Activated CD8-positive, alpha-beta memory T cell treated with anti-CD3 and anti-CD28 coated beads, Interleukin-2, amount 50 U/mL, for 4 hours (primary cell): ENCODE measurements at regions not wholly inside any gene's neighbourhood (a gene's known extent, or its start where the extent isn't known, plus 50 kb on each side); places are given as distances from the start of the nearest gene placed in this dataset.
"Not testable (repeated sequence)": the region's sequence is repeated elsewhere in the genome, so short reads cannot be mapped to it uniquely, and the experiment has no call there.

Experiments
- DNase-seq: peaks from one replicate; pipeline ENCODE4 v3.0.0-alpha.2; 2020

DNA sequence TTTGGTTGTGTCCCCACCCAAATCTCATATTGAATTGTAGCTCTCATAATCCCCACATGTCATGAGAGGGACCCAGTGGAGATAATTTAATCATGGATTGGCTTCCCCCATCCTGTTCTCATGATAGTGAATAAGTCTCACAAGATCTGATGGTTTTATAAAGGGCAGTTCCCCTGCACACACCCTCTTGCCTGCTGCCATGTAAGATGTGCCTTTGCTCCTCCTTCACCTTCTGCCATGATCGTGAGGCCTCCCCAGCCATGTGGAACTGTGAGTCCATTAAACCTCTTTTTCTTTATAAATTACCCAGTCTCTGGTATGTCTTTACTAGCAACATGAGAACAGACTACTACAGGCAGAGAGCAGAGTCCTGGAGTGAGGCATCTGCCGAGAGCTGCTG, 90.2 kb upstream of the SLC45A1 start:
- not testable (repeated sequence) for DNase-seq

DNA sequence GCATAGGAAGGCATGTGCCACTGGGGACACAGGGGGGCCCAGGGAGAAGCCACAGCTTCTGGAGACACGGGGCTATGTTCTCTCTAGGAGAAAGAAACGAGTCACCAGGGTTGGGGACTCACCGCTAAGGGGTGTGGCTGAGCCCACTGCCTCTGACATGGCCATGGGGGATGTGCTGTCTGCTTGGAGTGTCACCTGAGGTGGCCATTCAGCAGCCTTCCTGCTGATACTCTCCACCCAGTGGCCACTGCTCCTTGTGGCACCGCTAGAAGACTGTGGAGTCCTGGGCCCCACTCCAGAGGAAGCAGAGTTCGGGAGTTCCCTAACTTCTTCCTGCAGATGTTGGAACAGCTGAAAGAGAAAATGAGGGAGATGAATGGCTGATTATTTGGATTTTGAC, 91.2 kb upstream of the SLC45A1 start:
- DNase-seq: no peak

DNA sequence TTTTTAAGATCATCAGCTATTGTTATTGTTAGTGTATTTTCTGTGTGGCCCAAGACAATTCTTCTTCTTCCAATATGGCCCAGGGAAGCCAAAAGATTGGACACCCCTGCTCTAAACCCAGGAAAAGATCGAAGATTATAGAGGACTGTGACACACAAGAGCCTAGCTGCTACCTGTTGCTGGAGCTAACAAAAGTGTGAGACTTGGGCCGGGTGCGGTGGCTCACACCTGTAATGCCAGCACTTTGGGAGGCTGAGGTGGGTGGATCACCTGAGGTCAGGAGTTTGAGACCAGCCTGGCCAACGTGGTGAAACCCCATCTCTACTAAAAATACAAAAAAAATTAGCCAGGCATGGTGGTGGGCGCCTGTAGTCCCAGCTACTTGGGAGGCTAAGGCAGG, 91.9 kb upstream of the SLC45A1 start:
- not testable (repeated sequence) for DNase-seq

DNA sequence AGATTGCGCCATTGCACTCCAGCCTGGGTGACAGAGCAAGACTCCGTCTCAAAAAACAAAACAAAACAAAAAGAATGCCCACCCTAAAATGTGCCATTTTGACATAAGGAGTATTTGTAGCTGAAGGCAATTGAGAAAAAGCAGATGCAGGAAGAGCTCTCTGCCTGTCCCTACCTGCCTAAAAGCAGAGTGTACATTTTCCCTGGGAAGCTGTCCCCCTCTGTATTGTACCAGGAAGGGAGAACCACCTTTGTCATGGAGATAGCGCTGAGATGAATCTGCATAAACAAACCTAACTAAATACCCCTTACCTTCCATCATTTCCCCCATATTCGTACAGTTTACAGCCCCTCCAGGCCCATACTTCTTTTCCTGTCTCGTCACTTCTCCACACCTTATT, 94.4 kb upstream of the SLC45A1 start:
- DNase-seq: no peak

DNA sequence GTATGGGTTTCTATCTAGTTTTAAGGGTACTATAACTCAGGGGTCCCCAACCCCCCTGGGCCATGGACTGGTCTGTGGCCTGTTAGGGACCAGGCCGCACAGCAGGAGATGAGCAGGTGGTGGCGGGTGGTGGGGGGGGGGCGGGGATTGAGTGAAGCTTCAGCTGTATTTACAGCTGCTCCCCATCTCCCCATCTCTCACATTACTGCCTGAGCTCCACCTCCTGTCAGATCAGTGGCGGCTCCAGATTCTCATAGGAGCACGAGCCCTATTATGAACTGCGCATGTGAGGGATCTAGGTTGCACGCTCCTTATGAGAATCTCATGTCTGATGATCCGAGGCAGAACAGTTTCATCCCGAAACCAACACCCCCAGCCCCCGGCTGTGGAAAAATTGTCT, 95.1 kb upstream of the SLC45A1 start:
- no peak for DNase-seq

DNA sequence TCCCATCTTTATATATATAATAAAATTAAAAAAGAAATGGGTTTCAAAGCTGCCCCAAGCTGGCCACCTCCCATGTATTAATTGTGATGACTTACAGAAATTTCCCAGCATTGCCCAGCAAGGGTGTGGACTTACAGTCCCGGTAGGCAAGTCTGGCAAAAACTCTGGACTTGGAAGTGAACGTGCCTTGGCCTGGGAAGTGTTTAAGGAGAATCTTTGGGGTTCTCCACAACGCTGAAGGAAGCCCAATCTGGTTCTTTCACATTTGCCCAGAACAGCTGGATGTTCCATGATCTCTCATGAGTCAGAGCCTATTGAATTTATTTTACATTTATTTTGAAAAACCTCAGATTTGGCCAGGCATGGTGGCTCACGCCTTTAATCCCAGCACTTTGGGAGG, 98.4 kb upstream of the SLC45A1 start:
- no peak for DNase-seq

DNA sequence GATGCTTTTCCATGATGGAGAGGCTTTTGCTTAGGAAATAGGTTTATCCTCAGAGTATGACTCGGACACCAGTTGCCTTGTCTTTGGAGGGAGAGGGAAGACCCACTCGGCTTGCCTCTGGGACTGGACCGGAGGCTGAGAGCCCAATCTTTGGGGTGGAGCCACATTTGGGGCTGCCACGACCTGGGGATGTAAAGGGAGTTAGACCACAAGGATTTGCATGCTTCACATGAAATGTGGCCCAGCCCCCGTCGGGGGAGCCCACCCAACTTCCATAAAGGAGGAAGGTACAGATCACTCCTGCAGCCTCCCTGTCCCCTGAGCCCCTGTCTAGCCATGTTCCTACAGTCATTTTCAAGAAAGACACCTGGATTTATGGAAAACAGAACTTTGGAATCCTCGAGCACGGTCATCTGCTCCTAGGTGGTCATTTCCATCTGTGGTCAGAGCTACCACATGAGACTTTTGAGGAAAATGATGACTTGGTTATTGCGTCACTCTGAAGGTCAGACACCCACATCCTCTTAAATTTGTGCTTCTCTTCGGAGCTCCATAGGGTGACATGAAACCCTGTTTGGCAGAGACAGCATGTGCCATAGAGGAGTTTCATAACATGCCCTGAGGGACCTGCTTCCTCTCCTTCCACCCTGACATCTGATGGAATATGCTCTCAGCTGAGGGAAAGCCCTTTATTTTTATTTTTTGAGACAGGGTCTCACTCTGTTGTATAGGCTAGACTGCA, 99.4 kb upstream of the SLC45A1 start:
- no peak for DNase-seq

DNA sequence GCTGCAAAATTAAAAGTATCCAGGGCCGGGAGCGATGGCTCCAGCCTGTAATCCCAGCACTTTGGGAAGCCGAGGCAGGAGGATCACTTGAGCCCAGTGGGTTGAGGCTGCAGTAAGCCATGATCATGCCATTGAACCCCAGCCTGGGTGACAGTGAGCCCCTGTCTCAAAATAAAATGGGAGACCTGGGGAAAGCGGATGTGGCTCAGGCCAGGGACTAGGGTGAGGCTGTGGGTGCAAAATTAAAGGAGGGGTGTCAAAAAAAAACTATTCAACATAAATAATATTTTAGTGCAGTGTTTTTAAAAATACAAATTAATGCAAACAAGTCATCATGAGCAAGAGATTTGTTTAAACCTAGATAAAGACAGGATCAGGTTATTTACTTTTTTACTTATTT, 100.1 kb upstream of the SLC45A1 start:
- DNase-seq: no peak

DNA sequence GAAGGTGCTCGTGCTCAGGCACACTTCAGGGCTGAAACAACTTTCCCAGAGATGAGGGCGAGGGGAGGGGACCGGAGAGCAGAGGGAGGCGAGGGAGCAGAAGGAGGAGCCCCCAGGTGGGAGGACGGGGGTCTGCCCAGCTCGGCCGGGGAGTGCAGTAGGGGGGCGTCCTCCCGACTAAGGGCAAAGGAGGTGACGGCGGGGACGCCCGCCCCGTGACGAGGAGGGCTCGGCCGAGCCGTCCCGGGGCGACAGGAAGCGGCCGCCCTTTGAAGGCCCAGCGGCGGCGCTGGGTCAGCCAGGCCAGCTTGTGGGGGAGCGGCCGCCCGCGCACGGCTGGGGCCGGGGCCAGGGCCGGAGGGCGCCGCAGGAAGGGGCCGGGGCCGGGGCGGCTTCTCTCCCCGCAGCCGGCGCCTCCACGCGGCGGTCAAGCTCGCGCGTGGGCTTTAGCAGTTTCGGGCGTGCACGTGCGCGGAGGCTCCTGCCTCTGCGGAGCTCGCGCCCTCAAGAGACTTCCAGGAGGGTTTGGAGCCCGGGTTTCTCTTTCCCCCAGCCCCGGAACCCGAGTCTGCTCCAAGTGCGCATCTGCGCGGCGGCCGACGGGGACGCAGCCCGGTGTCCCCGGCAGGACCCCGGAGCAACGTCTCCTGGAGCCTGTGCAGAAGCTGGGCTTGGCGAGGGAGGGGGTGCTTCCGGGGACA, 100.8 kb upstream of the SLC45A1 start:
- DNase-seq: peak; percentile 21

DNA sequence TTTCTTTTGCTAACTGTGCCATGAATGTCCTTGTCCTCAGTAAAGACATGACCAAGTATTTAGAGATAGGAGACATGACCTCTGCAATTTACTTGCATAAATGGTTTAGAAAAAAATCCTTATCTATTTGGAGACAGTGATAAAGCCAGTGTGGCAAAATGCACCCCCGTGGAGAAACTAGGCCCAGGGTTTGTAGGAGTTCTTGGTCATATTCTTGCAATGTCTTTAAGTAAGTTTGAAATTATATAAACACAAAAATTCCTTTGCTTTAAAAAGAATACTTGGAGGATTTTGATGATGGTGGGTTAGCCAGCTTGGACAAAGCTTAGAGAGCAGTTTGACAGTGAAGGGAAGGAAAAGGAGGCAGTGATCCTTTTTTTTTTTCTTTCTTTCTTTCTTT, 101.9 kb upstream of the SLC45A1 start:
- no peak for DNase-seq

DNA sequence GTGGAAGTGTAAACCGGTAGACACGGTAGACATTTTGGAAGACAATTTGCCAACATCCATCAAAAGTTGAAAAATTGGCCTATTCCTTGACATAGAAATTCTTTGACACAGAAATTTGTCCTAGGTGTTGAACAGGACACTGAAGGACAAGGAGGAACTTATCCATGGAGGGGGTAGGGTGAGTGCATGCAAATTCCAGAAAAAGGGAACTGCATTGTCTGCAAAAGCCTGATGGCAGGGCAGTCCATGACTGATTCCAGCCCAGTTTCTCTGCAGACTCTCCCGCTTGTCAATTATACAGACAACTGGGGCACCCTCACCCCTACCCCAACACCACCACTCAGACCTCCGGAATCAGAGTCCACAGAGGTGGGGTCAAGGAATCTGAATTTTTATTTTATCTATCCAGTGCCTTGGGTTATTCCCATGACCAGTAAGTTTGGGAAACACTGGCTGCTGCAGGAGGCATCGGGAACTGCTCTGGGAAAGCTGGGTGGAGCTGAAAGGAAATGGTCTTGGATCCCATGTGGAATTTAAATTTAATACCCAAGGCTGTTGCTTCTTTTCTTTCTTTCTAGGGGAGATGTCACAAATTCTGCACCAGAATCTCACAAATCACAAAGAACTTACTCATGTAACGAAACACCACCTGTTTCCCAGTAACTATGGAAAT, 103.3 kb upstream of the SLC45A1 start:
- no peak for DNase-seq

DNA sequence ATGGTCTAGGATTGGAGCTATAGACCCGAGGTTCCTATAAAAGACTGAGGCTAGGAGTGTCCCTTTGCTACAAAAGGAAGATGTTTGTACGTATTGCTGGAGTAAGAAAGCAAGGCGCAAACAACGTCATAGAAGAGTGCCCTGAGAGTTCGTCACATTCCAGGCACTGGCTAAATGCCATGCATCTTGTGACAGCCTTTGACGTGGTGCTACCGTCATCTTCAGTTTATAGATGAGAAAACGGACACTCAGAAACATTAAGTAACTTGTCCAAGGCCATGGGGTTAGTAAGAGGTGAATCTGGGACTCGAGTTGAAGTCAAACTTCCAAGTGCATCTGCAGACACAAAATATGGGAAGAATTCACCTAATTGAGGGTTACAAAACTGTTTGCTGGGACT, 104.2 kb upstream of the SLC45A1 start:
- no peak for DNase-seq

DNA sequence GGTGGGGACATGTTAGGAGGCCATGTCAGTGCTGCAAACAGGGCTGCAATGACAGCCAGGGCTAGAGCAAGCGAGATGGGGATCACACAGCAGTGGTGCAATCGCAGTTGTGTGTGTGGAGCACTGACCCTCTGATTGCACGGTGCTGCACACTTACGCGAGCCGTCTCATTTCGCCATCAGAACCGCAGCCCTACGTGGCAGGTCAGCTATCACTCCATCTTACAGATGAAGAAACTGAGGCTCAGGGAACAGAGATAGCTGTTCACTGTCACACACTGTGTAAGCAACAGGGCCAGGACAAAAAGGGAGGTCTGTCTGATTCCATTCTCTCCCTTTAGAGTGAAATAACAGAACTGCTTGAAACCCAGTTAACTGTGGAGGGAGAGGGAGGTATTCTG, 104.8 kb upstream of the SLC45A1 start:
- no peak for DNase-seq

DNA sequence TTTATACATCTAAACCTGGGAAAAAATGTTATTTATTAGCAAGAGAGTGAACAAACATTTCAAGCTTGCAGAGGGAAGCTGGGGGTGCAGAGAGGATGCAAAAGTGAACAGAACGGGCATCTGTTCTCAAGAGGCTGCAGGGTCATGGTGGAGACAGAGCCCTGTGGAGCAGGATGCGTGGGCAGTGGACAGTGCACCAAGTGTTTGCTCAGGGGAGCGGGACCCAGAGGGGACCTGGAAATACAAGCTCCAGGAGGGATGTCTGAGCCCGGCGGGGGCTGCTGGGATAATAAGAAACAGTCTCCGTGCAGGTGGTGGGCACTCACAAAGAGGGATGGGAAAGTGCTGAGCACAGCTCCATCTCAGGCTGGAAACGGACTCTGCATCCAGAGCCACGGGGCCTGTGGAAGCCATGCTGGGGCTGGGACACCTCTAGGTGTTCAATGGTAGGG, 105.3 kb upstream of the SLC45A1 start:
- DNase-seq: no peak

DNA sequence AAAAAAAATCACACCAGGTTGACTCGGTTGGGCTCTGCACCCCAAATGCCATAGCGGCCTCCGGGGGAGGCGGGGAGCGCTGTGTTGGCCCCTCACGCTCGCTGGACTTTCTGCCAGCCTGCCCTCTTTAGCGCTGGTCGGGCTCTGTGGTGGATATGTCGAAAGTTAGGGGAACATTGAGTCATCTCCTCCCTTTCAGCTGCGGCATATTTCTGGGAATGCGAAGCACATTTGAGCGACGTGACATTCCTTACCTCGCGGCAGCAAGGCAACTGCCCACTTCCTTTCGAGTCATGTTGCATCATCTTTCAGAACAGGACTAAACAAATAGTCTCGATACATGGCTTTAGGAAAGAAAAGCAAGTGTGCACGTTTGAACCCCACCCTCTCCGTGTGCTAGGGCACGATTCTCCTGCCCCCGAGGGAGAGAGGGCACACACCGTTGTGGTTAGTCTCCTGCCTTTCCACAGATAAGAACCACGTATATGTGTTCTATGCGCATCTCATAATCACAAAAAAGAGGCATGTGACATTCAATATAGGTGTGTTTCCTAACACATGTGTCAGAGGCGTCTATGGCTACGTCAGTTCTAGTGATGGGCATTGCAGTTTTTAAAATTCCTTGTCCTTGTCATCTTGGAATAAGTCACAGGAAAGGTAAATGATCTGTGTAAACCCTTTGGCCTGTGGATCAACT, 105.9 kb upstream of the SLC45A1 start:
- DNase-seq: no peak

DNA sequence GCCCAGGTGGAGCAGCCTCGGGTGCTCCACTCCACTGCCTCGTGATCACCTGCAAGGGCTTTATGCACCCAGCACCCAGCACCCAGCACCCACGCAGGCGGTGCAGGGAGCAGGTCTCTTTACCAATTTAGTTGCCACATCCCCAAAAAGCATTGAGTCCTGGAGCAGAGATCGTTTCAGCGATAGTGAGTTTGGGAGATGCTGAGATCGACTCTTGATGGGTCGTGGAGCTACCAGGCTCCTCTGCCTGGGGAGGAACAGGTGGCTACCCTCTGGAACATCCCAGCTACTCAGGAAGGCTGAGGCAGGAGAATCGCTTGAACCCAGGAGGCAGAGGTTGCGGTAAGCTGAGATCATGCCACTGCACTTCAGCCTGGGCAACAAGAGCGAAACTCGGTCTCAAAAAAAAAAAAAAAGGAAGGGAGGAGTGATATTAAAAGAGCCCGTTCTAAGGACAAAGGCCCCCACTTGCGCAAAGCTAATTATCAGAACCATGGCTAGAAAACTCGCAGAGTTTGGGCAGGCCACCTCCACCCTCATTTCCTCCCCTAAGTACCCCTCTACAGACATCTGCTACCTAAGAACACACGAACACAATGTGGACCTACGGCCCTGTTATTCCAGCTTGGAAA, 106.5 kb upstream of the SLC45A1 start:
- DNase-seq: no peak

DNA sequence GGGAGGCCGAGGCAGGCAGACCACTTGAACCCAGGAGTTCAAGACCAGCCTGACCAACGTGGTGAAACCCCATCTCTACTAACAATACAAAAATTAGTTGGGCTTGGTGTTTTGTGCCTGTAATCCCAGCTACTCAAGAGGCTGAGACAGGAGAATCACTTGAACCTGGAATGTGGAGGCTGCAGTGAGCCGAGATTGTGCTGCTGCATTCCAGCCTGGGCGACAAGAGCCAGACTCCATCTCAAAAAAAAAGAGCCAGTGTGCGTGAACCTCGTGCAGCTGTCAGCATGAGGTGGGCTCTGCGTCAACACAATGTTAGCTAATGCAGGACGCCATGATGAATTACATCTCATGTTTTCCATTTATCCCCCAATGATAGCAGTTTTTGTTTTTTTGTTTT, 110.7 kb upstream of the SLC45A1 start:
- DNase-seq: no peak

DNA sequence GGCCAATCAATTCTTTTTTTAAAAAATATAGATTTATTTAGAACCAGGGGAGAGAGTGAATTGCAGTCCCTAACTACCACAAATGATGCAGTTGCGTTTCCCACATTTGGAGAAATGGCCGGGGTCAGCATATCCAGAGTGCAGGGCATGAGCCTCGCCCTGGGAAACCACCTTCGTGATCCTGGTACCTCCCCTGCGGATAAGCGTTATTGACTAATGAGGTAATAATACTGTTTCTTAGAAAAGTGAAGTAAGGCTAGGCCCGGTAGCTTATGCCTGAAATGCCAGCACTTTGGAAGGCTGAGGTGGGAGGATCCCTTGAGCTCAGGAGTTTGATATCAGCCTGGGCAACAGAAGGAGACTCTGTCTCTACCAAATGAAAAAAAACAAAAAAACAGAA, 111.5 kb upstream of the SLC45A1 start:
- DNase-seq: no peak

DNA sequence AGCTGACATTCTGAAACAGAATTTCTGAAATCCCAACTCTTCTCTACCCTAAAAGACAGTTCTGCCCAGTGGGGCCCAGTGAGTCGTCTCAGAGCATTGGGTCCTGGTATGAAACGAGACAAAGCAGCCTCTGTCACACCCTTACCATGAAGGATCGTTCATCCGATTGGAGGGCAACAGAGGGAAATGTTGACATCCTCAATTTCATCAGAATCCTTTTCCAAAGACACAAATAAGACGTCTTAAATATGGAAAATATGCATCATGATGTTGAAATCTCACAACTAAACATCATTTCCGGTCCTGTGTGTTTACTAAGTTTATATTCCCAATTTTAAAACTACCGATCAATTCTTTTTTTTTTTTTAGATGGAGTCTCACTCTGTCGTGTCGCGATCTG, 112.1 kb upstream of the SLC45A1 start:
- no peak for DNase-seq

DNA sequence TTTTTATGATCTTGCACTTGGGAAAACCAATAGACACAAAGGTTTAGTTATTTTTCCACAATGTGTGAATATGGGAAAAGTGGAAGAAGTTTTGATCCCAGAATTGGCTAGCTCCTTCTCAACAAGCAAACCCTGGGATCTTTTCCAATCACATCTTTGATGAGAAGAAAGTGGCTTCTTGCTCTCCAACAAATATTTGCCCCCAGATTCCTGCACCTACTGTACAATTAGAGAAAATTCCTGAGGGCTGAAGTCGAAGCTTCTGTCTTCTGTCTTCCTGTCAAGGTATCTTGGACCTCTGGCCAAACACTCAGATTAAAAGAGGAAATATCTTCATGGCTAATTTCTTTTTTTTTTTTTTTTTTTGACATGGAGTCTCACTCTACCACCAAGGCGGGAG, 113.1 kb upstream of the SLC45A1 start:
- no peak for DNase-seq

DNA sequence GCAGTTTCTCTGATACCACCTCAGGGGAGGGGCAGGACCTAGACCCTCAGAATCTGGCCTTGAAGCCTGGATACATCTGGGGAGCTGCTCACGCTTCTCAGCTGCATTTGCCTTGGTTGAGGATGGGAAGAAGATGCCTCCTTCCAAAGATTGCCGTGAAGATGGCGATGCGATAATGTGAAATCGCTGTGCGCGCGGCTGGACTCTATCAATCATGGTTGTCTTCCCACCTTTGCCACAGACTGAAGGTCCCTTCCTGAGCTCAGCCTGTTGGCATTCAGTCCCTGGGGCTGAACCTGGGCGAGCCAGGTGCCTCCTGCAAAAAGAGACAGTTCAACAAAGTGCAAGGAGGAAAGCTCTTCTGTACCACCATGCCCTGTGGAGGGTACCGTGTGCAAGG, 114.4 kb upstream of the SLC45A1 start:
- DNase-seq: no peak

DNA sequence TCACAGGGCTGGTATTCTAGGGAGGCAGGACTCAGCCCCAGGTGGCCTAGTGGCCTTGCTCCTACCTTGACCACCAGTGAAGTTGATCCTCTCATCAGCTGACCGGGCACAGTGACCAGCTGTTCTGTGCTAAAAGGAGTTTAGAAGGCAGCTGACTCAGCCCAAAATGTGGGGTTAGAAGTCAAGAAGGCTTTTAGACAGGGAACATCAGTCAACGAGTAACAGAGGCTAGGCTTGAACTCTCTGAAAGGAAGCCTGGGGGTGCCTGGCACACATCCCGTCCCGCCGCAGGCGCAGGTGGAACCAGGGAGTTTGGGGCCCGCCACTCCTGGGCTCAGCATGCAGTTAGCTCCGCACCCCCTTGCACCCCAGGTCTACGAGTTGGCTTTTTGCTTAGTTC, 114.9 kb upstream of the SLC45A1 start:
- no peak for DNase-seq
